Astrocyte (in vitro differentiated cells and primary cell): ENCODE measurements at regions not wholly inside any gene's neighbourhood (a gene's known extent, or its start where the extent isn't known, plus 50 kb on each side); places are given as distances from the start of the nearest gene placed in this dataset.

ENCODE experiments used
- DNase-seq: peaks from one replicate; pipeline ENCODE4 v3.0.0-alpha.2; 2010; ENCODE audit warnings: low read depth
- FAIRE-seq: peaks from 2 replicates; lab custom pipeline; 2011; peaks lifted over from hg19 to GRCh38; lab: Jason Lieb, UNC
- H2AFZ ChIP-seq: 2 replicates; pipeline ENCODE4 v1.6.0; 2012; ENCODE audit warnings: low read depth, low read length, inconsistent platforms
- H3K27ac ChIP-seq: 2 replicates; pipeline ENCODE4 v1.5.1; 2011; ENCODE audit warnings: low read depth, low read length, inconsistent platforms
- H3K27me3 ChIP-seq: 2 replicates; pipeline ENCODE4 v1.6.0; 2011; ENCODE audit warnings: low read length, inconsistent platforms; ENCODE audit not compliant: insufficient read depth
- H3K36me3 ChIP-seq: 2 replicates; pipeline ENCODE4 v1.5.1; 2011; ENCODE audit warnings: low read length, inconsistent platforms; ENCODE audit not compliant: insufficient read depth
- H3K4me1 ChIP-seq: 2 replicates; pipeline ENCODE4 v1.5.1; 2011; ENCODE audit warnings: low read length, inconsistent platforms; ENCODE audit not compliant: insufficient read depth
- H3K4me2 ChIP-seq: 2 replicates; pipeline ENCODE4 v1.6.0; 2012; ENCODE audit warnings: low read length, inconsistent platforms
- H3K4me3 ChIP-seq: 2 replicates; pipeline ENCODE4 v1.5.1; 2011; ENCODE audit warnings: low read depth, mild to moderate bottlenecking, low read length, inconsistent platforms; ENCODE audit not compliant: insufficient read depth
- H3K79me2 ChIP-seq: 2 replicates; pipeline ENCODE4 v1.6.0; 2012; ENCODE audit warnings: mild to moderate bottlenecking, low read length, inconsistent platforms; ENCODE audit not compliant: insufficient read depth
- H3K9ac ChIP-seq: 2 replicates; pipeline ENCODE4 v1.6.0; 2012; ENCODE audit warnings: mild to moderate bottlenecking, low read length, inconsistent platforms
- H3K9me3 ChIP-seq: 2 replicates; pipeline ENCODE4 v1.5.1; 2012; ENCODE audit warnings: low read depth, mild to moderate bottlenecking, low read length, inconsistent platforms; ENCODE audit not compliant: insufficient read depth
- H4K20me1 ChIP-seq: 2 replicates; pipeline ENCODE4 v1.6.0; 2012; ENCODE audit warnings: low read length, inconsistent platforms; ENCODE audit not compliant: insufficient read depth
- H3K27ac Mint-ChIP-seq: one replicate; pipeline ENCODE4 v1.8.0; 2021; ENCODE audit warnings: mild to moderate bottlenecking, mixed read lengths; ENCODE audit not compliant: unreplicated experiment
- H3K27me3 Mint-ChIP-seq: one replicate; pipeline ENCODE4 v1.8.0; 2021; ENCODE audit warnings: low read depth, mixed read lengths; ENCODE audit not compliant: unreplicated experiment
- H3K36me3 Mint-ChIP-seq: one replicate; pipeline ENCODE4 v1.8.0; 2021; ENCODE audit warnings: low read depth, mixed read lengths; ENCODE audit not compliant: unreplicated experiment
- H3K4me1 Mint-ChIP-seq: one replicate; pipeline ENCODE4 v1.8.0; 2021; ENCODE audit warnings: low read depth, mixed read lengths; ENCODE audit not compliant: unreplicated experiment
- H3K4me3 Mint-ChIP-seq: one replicate; pipeline ENCODE4 v1.8.0; 2021; ENCODE audit warnings: mild to moderate bottlenecking, moderate library complexity, mixed read lengths; ENCODE audit not compliant: unreplicated experiment
- H3K9me3 Mint-ChIP-seq: one replicate; pipeline ENCODE4 v1.8.0; 2021; ENCODE audit warnings: mild to moderate bottlenecking, mixed read lengths; ENCODE audit not compliant: unreplicated experiment
- CTCF ChIP-seq: IDR thresholded peaks from 2 replicates; pipeline ENCODE4 v1.5.1; 2011; ENCODE audit warnings: low read depth, mild to moderate bottlenecking, inconsistent platforms, low read length, moderate library complexity; ENCODE audit not compliant: insufficient read depth
- EZH2 ChIP-seq: IDR thresholded peaks from 2 replicates; pipeline ENCODE4 v1.6.1; 2012; ENCODE audit warnings: mild to moderate bottlenecking, low read length, inconsistent platforms; ENCODE audit not compliant: insufficient read depth

- Mint-ChIP-seq H3K4me3 (no peak overlapping the region), H3K27me3 (no peaks in the 10 kb centered on the region), H3K36me3 (no peaks in the 10 kb centered on the region), H3K9me3 (no peaks in the 10 kb centered on the region), H3K4me1 (no peaks in the 10 kb centered on the region), H3K27ac (no peak overlapping the region)
- DNase-seq = no peak
- Histone ChIP-seq H3K9ac (no peak overlapping the region), H3K27ac (no peak overlapping the region), H3K36me3 (no peaks in the 10 kb centered on the region), H3K4me1 (no peaks in the 10 kb centered on the region), H2AFZ (no peak overlapping the region), H3K4me2 (no peak overlapping the region), H3K27me3 (no peaks in the 10 kb centered on the region), H4K20me1 (no peaks in the 10 kb centered on the region), H3K9me3 (no peaks in the 10 kb centered on the region), H3K79me2 (no peaks in the 10 kb centered on the region), H3K4me3 (no peak overlapping the region)
- TF ChIP-seq CTCF (no peak), EZH2 (no peak)
- FAIRE-seq = no peak
These were observed 263.0 kb upstream of the ZWINT start for GRCh38 chr10:56624082-56624481.

GRCh38 chr10:56623064-56623463 is 262.0 kb upstream of the ZWINT start:
- Mint-ChIP-seq H3K4me3 (no peak overlapping the region), H3K36me3 (no peaks in the 10 kb centered on the region), H3K27me3 (no peaks in the 10 kb centered on the region), H3K4me1 (no peaks in the 10 kb centered on the region), H3K27ac (no peak overlapping the region), H3K9me3 (no peaks in the 10 kb centered on the region)
- H3K36me3 ChIP-seq = no peaks in the 10 kb centered on the region
- H3K4me2 ChIP-seq = no peak overlapping the region
- H3K27me3 ChIP-seq = no peaks in the 10 kb centered on the region
- no peaks in the 10 kb centered on the region for H3K4me1 ChIP-seq
- no peak for TF ChIP-seq EZH2
- no peak for TF ChIP-seq CTCF
- no peak overlapping the region for H3K4me3 ChIP-seq
- FAIRE-seq = no peak
- no peak overlapping the region for H3K9ac ChIP-seq
- DNase-seq = no peak
- no peak overlapping the region for H2AFZ ChIP-seq
- no peaks in the 10 kb centered on the region for H3K79me2 ChIP-seq
- no peaks in the 10 kb centered on the region for H3K9me3 ChIP-seq
- no peaks in the 10 kb centered on the region for H4K20me1 ChIP-seq
- no peak overlapping the region for H3K27ac ChIP-seq

GRCh38 chr10:56622335-56622973 is 261.4 kb upstream of the ZWINT start:
- H2AFZ ChIP-seq = no peak overlapping the region
- no peak overlapping the region for H3K27ac ChIP-seq
- H3K4me2 ChIP-seq = no peak overlapping the region
- H4K20me1 ChIP-seq = no peaks in the 10 kb centered on the region
- TF ChIP-seq EZH2 (no peak), CTCF (no peak)
- no peak overlapping the region for H3K4me3 ChIP-seq
- H3K9me3 Mint-ChIP-seq = no peaks in the 10 kb centered on the region
- H3K36me3 ChIP-seq = no peaks in the 10 kb centered on the region
- H3K36me3 Mint-ChIP-seq = no peaks in the 10 kb centered on the region
- H3K9ac ChIP-seq = no peak overlapping the region
- no peak overlapping the region for H3K27ac Mint-ChIP-seq
- no peaks in the 10 kb centered on the region for H3K27me3 ChIP-seq
- no peak overlapping the region for H3K4me3 Mint-ChIP-seq
- FAIRE-seq = no peak
- H3K9me3 ChIP-seq = no peaks in the 10 kb centered on the region
- H3K4me1 Mint-ChIP-seq = no peaks in the 10 kb centered on the region
- no peaks in the 10 kb centered on the region for H3K79me2 ChIP-seq
- H3K27me3 Mint-ChIP-seq = no peaks in the 10 kb centered on the region
- DNase-seq = no peak
- no peaks in the 10 kb centered on the region for H3K4me1 ChIP-seq
